ENCODE measurements at regions not wholly inside any gene's neighbourhood (a gene's known extent, or its start where the extent isn't known, plus 50 kb on each side); places are given as distances from the start of the nearest gene placed in this dataset.

DNA sequence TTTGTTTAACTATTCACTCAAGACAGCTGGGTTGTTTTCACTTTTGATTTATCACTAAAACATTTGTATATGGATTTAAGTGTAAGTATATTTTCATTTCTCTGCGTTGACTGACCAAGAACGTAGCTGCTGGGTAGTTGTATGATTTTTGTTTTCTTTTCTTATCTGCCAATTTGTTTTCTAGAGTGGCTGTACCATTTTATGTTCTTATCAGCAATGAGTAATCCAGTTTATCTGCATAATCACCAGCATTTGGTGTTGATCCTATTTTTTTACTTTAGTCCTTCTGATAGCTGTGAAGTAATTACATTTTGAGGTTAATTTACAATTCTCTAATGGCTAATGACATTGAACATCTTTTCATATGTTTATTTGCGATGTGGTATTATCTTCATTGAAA lies 1178.4 kb upstream of the TMEFF2 start:
- H3K27ac Mint-ChIP-seq (ENCODE audit: unreplicated experiment): no peak overlapping the region
- no peak overlapping the region for H3K4me3 Mint-ChIP-seq (ENCODE audit: unreplicated experiment)
- peak; percentile 2 for DNase-seq (ENCODE audit: low read depth)
- no peaks in the 10 kb centered on the region for H3K27me3 Mint-ChIP-seq (ENCODE audit: low read depth, unreplicated experiment)
- H3K4me1 Mint-ChIP-seq (ENCODE audit: low read depth, unreplicated experiment): peaks cover 2% of the 10 kb centered on the region
- no peaks in the 10 kb centered on the region for H3K36me3 Mint-ChIP-seq (ENCODE audit: low read depth, unreplicated experiment)
- H3K9me3 ChIP-seq (ENCODE audit: insufficient read depth, low read depth, low read length): no peaks in the 10 kb centered on the region
- FAIRE-seq: no peak
- no peaks in the 10 kb centered on the region for H3K9me3 Mint-ChIP-seq (ENCODE audit: unreplicated experiment)
- no peak overlapping the region for H3K4me2 ChIP-seq (ENCODE audit: low read length)
- H3K79me2 ChIP-seq (ENCODE audit: insufficient read depth, low read length): no peaks in the 10 kb centered on the region
- H4K20me1 ChIP-seq (ENCODE audit: insufficient read depth, low read length): no peaks in the 10 kb centered on the region
- no peak for TF ChIP-seq EZH2 (IDR thresholded peaks at IDR 0.05; ENCODE audit: insufficient read depth, low read length)
- TF ChIP-seq, protein P1, sequence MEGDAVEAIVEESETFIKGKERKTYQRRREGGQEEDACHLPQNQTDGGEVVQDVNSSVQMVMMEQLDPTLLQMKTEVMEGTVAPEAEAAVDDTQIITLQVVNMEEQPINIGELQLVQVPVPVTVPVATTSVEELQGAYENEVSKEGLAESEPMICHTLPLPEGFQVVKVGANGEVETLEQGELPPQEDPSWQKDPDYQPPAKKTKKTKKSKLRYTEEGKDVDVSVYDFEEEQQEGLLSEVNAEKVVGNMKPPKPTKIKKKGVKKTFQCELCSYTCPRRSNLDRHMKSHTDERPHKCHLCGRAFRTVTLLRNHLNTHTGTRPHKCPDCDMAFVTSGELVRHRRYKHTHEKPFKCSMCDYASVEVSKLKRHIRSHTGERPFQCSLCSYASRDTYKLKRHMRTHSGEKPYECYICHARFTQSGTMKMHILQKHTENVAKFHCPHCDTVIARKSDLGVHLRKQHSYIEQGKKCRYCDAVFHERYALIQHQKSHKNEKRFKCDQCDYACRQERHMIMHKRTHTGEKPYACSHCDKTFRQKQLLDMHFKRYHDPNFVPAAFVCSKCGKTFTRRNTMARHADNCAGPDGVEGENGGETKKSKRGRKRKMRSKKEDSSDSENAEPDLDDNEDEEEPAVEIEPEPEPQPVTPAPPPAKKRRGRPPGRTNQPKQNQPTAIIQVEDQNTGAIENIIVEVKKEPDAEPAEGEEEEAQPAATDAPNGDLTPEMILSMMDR (IDR thresholded peaks at IDR 0.05; ENCODE audit: insufficient read depth, low read depth, low read length): no peak
- no peak overlapping the region for H2AFZ ChIP-seq (ENCODE audit: low read depth, low read length)
- H3K36me3 ChIP-seq (ENCODE audit: insufficient read depth, low read length): no peaks in the 10 kb centered on the region
- no peak overlapping the region for H3K4me3 ChIP-seq (ENCODE audit: insufficient read depth, low read depth, low read length)
- no peak overlapping the region for H3K9ac ChIP-seq (ENCODE audit: low read length)
- H3K27ac ChIP-seq (ENCODE audit: low read depth, low read length): no peak overlapping the region
- no peaks in the 10 kb centered on the region for H3K4me1 ChIP-seq (ENCODE audit: insufficient read depth, low read length)
- H3K27me3 ChIP-seq (ENCODE audit: insufficient read depth, low read length): no peaks in the 10 kb centered on the region

DNA sequence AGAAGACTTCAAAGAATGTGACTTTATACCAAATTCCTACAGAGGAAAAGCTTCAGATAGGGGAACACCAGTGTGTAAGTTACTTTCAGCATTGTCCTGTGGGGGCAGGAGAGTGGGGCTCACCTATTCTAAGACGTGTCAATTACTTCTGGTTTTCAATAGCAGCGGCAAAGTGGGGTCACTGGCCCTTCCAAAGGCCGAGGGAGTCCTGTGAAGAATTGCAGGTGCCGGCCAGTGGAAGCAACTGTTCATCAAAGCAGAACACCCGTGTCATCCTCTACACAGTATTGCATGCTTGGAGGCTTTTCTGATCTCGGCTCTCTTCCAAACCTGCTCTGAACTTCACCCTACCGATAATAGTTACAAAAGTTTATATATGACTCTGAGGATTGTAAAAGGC lies 1176.5 kb upstream of the TMEFF2 start:
- Mint-ChIP-seq H3K4me1 (ENCODE audit: low read depth, unreplicated experiment) (peaks cover 2% of the 10 kb centered on the region), H3K27ac (ENCODE audit: unreplicated experiment) (no peak overlapping the region), H3K36me3 (ENCODE audit: low read depth, unreplicated experiment) (no peaks in the 10 kb centered on the region), H3K9me3 (ENCODE audit: unreplicated experiment) (no peaks in the 10 kb centered on the region), H3K4me3 (ENCODE audit: unreplicated experiment) (no peak overlapping the region), H3K27me3 (ENCODE audit: low read depth, unreplicated experiment) (no peaks in the 10 kb centered on the region)
- H3K9me3 ChIP-seq (ENCODE audit: insufficient read depth, low read depth, low read length): no peaks in the 10 kb centered on the region
- no peaks in the 10 kb centered on the region for H3K27me3 ChIP-seq (ENCODE audit: insufficient read depth, low read length)
- H3K9ac ChIP-seq (ENCODE audit: low read length): no peak overlapping the region
- no peak overlapping the region for H3K27ac ChIP-seq (ENCODE audit: low read depth, low read length)
- FAIRE-seq (no peak), DNase-seq (ENCODE audit: low read depth) (no peak)
- no peaks in the 10 kb centered on the region for H3K36me3 ChIP-seq (ENCODE audit: insufficient read depth, low read length)
- no peaks in the 10 kb centered on the region for H3K4me1 ChIP-seq (ENCODE audit: insufficient read depth, low read length)
- no peak for TF ChIP-seq EZH2 (IDR thresholded peaks at IDR 0.05; ENCODE audit: insufficient read depth, low read length)
- H3K4me2 ChIP-seq (ENCODE audit: low read length): no peak overlapping the region
- H3K4me3 ChIP-seq (ENCODE audit: insufficient read depth, low read depth, low read length): no peak overlapping the region
- no peaks in the 10 kb centered on the region for H3K79me2 ChIP-seq (ENCODE audit: insufficient read depth, low read length)
- H2AFZ ChIP-seq (ENCODE audit: low read depth, low read length): no peak overlapping the region
- no peaks in the 10 kb centered on the region for H4K20me1 ChIP-seq (ENCODE audit: insufficient read depth, low read length)

DNA sequence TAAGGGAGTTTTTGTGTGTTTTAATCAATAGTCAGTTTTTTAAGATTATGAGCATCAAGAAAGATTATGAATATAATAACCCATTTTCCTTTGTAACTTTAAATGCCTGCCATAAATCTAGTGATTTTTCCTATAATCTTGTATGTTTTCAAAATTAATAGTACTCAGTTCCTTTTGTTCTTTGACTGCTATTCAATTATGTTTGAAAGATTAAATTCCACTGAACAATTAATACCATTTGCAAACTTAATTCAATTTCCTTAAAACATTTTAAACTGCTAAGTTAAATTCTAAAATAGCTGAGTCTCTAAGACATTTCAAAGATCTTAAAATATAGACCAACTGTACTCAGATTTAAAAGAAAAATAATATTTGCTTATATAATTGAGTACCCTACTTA lies 1173.9 kb upstream of the TMEFF2 start:
- Histone ChIP-seq H3K36me3 (ENCODE audit: insufficient read depth, low read length) (no peaks in the 10 kb centered on the region), H3K4me3 (ENCODE audit: insufficient read depth, low read depth, low read length) (no peak overlapping the region), H3K27ac (ENCODE audit: low read depth, low read length) (no peak overlapping the region), H3K9me3 (ENCODE audit: insufficient read depth, low read depth, low read length) (no peaks in the 10 kb centered on the region), H3K9ac (ENCODE audit: low read length) (no peak overlapping the region), H3K4me1 (ENCODE audit: insufficient read depth, low read length) (no peaks in the 10 kb centered on the region), H3K27me3 (ENCODE audit: insufficient read depth, low read length) (no peaks in the 10 kb centered on the region), H2AFZ (ENCODE audit: low read depth, low read length) (no peak overlapping the region), H3K79me2 (ENCODE audit: insufficient read depth, low read length) (no peaks in the 10 kb centered on the region), H4K20me1 (ENCODE audit: insufficient read depth, low read length) (no peaks in the 10 kb centered on the region), H3K4me2 (ENCODE audit: low read length) (no peak overlapping the region)
- DNase-seq (ENCODE audit: low read depth): no peak
- H3K4me1 Mint-ChIP-seq (ENCODE audit: low read depth, unreplicated experiment): peaks cover 2% of the 10 kb centered on the region
- H3K36me3 Mint-ChIP-seq (ENCODE audit: low read depth, unreplicated experiment): no peaks in the 10 kb centered on the region
- TF ChIP-seq, protein P1 (IDR thresholded peaks at IDR 0.05; ENCODE audit: insufficient read depth, low read depth, low read length): no peak
- no peak for TF ChIP-seq EZH2 (IDR thresholded peaks at IDR 0.05; ENCODE audit: insufficient read depth, low read length)
- H3K27ac Mint-ChIP-seq (ENCODE audit: unreplicated experiment): no peak overlapping the region
- no peaks in the 10 kb centered on the region for H3K9me3 Mint-ChIP-seq (ENCODE audit: unreplicated experiment)
- no peak overlapping the region for H3K4me3 Mint-ChIP-seq (ENCODE audit: unreplicated experiment)
- no peak for FAIRE-seq
- H3K27me3 Mint-ChIP-seq (ENCODE audit: low read depth, unreplicated experiment): no peaks in the 10 kb centered on the region
